Stimulated activated CD8-positive, alpha-beta memory T cell treated with anti-CD3 and anti-CD28 coated beads, Interleukin-4, amount 100 ng/mL, for 24 hours (primary cell): ENCODE measurements at regions not wholly inside any gene's neighbourhood (a gene's known extent, or its start where the extent isn't known, plus 50 kb on each side); places are given as distances from the start of the nearest gene placed in this dataset.
"Not testable (repeated sequence)": the region's sequence is repeated elsewhere in the genome, so short reads cannot be mapped to it uniquely, and the experiment has no call there.

Experiments used
- DNase-seq: peaks from one replicate; pipeline ENCODE4 v3.0.0-alpha.2; 2020; ENCODE audit warnings: low read depth

GRCh38 chr16:65356721-65357120 is 234.9 kb upstream of the CDH11 start:
- DNase-seq = not testable (repeated sequence)

DNA sequence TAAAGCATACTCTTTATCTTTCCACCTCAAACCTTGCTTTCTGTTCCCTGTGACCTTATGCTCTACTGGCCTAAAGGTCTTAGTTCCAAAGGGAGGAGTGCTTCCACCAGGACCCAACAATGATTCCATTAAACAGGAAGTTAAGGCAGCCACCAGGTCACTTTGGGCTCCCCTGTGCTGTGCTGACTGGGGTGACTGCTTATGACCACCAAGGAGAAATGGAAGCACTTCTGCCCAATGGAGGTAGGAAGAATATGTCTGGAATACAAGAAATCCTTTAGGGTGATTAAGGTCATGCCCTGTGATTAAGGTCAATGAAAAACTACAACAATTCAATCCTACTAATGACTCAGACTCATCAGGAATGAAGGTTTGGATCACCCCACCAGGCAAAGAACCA is 233.8 kb upstream of the CDH11 start:
- no peak for DNase-seq

- no peak for DNase-seq
Measured at GRCh38 chr16:65353183-65353582, 231.3 kb upstream of the CDH11 start.

GRCh38 chr16:65349626-65350025 is 227.8 kb upstream of the CDH11 start:
- no peak for DNase-seq

DNA sequence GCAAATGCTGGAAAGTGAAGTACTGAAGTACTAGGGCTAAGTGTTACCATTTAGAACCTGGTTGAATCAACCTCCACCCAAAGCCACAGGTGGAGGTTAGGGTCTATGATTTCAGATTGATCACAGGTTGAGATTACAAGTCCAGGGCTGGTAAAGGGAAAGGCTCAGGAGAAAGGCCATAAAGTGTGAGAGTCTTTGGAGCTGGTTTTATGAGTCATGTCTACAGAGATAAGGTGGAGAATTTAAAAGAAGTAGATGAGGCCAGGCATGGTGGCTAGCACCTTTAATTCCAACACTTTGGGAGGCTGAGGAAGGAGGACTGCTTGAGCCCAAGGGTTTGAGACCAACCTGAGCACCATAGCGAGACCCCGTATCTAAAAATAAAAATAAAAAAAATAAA is 221.7 kb upstream of the CDH11 start:
- no peak for DNase-seq

DNA sequence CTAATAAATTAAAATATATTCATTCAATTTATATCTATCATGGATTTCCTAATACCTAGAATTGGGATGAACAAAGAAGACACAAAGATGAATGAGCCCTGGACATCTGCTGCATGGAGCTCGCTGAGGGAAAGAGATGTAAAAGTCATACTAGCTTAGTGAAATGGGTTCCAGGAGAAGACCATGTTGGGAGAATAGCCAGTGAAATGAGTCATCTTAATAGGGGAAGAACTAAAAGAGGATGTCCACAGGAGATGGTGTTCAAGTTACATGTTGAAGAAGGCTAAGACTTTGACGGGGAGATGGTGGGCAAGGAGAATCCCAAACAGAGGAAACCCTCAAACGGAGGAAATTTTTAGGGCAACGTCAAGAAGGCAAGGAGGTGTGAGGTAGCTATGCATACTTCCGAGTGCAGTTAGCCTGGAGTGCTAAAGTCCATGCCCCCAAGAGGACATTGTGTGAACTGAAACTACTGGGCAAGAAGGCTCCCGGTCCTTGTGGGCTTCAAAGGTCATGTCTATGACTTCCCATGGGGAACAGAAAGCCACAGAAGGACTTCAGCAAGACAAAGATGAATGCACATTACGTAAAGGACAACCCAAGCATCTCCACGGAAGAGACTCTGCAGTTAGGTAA is 220.5 kb upstream of the CDH11 start:
- no peak for DNase-seq

DNA sequence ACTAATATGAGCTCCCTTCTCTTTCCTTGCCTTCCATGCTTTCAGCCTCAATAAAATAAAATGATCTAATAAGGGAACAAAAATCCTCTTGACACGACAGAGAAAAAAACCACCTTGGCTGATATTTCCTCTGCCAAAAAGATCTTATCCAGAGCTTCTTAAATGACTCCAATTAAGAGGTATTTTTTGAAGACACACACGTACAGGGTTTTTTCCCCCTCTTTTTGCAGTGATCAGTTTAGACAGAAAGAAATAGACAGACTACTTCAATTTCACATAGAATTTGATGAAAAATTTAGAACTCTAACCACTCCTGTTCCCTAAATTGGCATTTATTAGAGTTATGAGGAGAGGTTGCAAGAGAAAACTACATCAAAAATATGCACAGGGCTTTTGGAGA is 217.2 kb upstream of the CDH11 start:
- DNase-seq = no peak

- no peak for DNase-seq
Measured at GRCh38 chr16:65336160-65336559, 214.3 kb upstream of the CDH11 start.

- DNase-seq = no peak
Measured at GRCh38 chr16:65334081-65334480, 212.2 kb upstream of the CDH11 start.

DNA sequence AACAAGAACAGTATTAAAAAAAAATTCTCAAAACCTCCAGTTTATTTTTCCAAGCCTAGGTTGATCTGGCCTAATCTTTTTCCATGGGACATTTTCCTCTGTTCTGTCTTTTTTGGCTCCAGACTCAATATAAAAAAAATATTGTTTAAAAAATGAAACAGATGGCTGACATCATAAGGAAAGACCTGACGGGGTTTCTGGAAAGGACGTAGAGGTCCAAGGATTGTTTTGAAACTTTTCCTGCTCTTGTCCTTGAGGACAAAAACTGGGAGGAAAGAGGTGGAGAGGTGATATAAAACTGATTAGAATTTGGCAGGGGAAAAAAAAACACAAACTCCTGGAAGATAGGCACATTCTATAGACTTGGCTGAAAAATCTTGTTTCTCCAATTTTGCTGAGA is 211.4 kb upstream of the CDH11 start:
- DNase-seq = no peak

DNA sequence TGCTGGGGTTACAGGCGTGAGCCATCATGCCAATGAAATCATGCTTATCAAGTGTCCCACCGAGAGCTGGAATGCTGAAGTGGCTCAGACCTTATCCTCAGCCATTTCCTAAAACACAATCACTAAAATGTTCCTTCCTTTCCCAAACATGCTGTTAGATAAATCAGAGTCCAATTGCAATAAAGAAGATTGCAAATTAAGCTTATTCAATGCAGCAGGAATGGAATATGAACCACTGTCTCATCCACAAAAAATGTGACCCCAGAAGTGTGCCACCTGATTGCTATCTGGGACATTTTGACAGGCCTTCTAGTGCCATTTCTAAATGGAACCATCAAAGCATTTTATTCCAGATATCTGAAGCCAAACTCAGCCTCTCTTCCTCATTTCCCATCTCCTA is 205.5 kb upstream of the CDH11 start:
- no peak for DNase-seq

DNA sequence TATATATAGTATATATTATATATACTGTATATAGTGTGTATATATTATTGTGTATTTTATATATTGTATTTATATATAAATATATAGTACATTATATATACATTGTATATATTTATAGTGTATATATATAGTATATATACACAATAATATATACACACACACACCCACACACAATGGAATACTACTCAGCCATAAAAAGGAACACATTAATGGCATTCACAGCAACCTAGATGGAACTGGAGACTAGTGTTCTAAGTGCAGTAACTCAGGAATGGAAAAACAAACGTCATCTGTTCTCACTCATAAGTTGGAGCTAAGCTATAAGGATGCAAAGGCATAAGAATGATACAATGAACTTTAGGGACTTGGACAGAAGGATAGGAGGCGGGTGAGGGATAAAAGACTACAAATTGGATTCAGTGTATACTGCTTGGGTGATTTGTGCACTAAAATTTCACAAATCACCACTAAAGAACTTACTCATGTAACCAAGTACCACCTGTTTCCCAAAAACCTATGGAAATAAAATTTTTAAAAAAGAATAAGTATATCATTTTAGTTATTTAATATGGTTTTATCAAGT is 201.9 kb upstream of the CDH11 start:
- no peak for DNase-seq

- no peak for DNase-seq
Measured at GRCh38 chr16:65319621-65320231, 197.9 kb upstream of the CDH11 start.

- DNase-seq = no peak
Measured at GRCh38 chr16:65318590-65319257, 196.9 kb upstream of the CDH11 start.

GRCh38 chr16:65318138-65318537 is 196.3 kb upstream of the CDH11 start:
- no peak for DNase-seq

DNA sequence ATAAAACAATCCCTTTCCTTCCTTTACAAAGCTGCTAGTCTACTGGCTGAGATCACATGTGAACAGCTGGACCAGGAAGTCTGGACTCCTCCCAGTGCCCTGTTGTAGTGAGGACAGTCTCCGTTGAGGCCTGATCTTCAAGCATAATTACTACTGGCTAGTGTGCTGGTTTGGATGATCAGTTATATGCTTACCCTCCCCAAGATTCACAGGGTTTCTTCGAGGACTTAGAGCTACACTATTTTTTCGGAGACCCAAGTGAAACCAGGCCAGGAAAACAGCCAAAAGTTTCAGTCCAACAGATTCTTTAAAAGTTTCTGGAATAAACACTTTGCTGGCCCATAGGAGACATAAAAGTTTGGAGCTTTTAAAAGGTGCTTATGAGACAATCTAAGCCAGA is 194.9 kb upstream of the CDH11 start:
- no peak for DNase-seq

DNA sequence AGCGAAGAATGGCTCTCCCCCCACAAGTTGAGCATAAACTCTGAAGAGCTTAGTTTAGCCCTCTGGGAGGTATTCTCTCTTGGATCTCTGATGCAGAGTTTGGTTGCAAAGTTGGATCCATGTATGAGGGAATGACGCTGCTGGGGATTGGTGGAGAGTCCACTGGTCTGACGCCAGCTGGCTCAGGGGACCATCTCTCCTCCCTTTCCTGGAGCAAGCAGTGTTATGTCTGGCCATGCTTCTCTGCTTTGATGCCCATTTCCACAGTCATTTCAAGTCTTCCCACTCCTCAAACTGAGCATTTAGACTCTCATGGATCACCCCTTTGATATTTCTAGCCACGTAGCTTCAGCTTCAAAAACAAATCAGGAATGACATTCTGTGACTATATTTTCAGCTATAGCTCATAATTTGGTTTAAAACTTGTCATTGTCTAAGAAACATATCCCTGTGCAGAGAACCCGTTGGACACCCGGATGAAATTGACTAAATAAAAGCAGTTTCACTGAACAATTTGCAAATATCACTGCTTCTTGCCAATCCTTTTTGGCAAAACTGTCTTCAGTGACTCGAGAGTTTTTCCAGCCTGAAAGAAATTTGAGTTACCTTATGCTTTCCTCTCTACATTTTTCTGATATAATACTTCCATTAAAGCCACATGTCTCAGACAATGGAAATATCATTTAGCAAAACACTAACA is 193.4 kb upstream of the CDH11 start:
- DNase-seq = no peak

DNA sequence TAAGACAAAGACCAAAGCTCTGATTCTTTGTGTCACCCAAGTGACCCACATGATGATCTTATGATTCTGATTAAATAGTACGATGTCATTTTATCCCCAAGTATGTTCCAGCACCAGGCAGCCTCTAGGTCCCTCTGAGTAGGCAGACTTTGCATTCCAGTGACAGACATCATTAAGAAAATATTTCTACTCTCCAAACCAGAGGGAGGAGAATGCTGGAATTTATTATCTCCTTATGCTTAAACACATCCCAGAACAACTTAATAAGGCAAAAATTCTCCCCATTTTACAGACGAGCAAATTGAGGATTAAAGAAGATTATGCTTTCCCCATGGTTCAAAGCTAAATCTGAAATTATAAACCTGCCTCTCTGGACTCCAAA is 192.8 kb upstream of the CDH11 start:
- DNase-seq = no peak

DNA sequence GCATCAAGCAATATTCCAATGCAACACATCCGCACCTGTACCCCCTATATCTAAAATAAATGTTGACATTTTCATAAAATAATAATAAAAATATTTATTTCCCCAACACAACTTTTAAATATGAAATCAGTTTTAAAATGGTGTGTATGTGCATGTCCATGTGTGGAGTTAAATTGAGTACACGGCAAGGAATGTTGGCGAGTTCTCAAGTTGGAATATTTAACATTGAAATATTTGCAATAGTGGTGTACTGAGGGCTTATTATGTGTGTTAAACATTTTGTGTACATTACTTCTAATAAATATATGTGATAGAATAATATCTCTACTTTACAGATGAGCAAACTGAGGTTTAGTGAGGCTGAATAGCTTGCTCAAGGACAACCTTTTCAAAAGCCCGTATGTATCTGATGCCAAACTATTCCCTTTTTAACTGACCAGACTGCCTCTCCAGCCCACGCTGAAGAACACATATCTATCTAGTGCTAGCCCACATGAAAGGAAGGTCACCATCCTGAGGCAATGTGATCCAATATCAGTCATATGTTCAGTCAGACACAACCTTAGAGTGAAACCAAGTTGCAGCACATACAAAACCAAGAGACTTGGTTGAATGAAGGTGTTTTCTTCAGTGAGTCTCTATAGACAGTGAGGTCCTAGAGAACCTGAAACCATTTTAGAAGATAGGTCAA is 192.2 kb upstream of the CDH11 start:
- no peak for DNase-seq

GRCh38 chr16:65312795-65313194 is 190.9 kb upstream of the CDH11 start:
- no peak for DNase-seq

DNA sequence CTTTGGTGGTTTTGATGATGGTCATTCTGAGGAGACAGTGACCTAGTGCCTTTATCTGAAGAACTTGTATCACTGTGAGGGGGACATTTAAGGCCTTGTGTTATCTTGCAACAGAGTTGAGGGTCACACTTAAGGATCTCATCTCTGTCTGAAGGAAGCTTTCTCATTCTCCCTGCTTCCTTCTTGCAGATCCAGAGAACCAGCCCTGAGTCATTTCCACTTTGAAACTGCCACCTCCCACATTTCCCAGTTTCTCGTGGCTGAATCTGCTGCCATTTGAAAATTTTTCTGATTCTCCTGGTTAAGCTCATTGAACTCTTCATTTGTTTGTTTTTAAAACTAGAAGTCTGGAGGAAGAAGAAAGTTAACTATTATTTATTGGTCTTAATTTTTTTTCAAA is 190.2 kb upstream of the CDH11 start:
- DNase-seq = no peak

- not testable (repeated sequence) for DNase-seq
Measured at GRCh38 chr16:65310491-65310890, 188.6 kb upstream of the CDH11 start.
